GM23338 (cell line): ENCODE measurements at regions not wholly inside any gene's neighbourhood (a gene's known extent, or its start where the extent isn't known, plus 50 kb on each side); places are given as distances from the start of the nearest gene placed in this dataset.

Experiments
- CREB1 ChIP-seq: fragments of 250-450 bp; sonication (Bioruptor Pico); IDR thresholded peaks from 2 replicates; pipeline ENCODE4 v1.5.0; 2020; ENCODE audit warnings: low read depth, mild to moderate bottlenecking, moderate library complexity
- EZH2 ChIP-seq: fragments of 200-600 bp; sonication (generic); IDR thresholded peaks from one replicate; pipeline ENCODE4 v1.8.0; 2017; ENCODE audit warnings: antibody characterized with exemption, mild to moderate bottlenecking, low read depth; ENCODE audit not compliant: unreplicated experiment
- EZH2phosphoT487 ChIP-seq: fragments of 200-600 bp; sonication (generic); IDR thresholded peaks from one replicate; pipeline ENCODE4 v1.8.1; 2018; ENCODE audit warnings: antibody characterized with exemption; ENCODE audit not compliant: unreplicated experiment
- JUNB ChIP-seq: IDR thresholded peaks from one replicate; pipeline ENCODE4 v1.6.1; 2016; ENCODE audit warnings: antibody characterized with exemption; ENCODE audit not compliant: unreplicated experiment
- NANOG ChIP-seq: IDR thresholded peaks from 2 replicates; pipeline ENCODE4 v1.6.1; 2016; ENCODE audit warnings: antibody characterized with exemption, borderline replicate concordance
- POLR2AphosphoS5 ChIP-seq: IDR thresholded peaks from 2 replicates; pipeline ENCODE4 v1.6.1; 2016; ENCODE audit warnings: antibody characterized with exemption, low read depth
- STAT1 ChIP-seq: IDR thresholded peaks from one replicate; pipeline ENCODE4 v1.6.1; 2016; ENCODE audit warnings: antibody characterized with exemption; ENCODE audit not compliant: unreplicated experiment
- ZNF331 ChIP-seq: fragments of 250-450 bp; sonication (Bioruptor Pico); IDR thresholded peaks from 2 replicates; pipeline ENCODE4 v1.5.0; 2020; ENCODE audit warnings: low read depth, mild to moderate bottlenecking, moderate library complexity
- TF ChIP-seq, protein P1 (sequence below): IDR thresholded peaks from one replicate; pipeline ENCODE4 v1.6.1; 2018; ENCODE audit warnings: antibody characterized with exemption; ENCODE audit not compliant: unreplicated experiment
- TF ChIP-seq, protein P2 (sequence below), 2 experiments: fragments of 200-600 bp in 1 of 2; sonication (generic) in 1 of 2; conservative IDR thresholded peaks; 2 replicates each; pipeline versions ENCODE4 v1.5.1 to v1.6.1; 2016 to 2017; ENCODE audit warnings: antibody characterized with exemption in 2 of 2, low read depth in 2 of 2, mild to moderate bottlenecking in 2 of 2, moderate library complexity in 1 of 2
- TF ChIP-seq, protein P3 (sequence below): fragments of 250-450 bp; sonication (Bioruptor Pico); IDR thresholded peaks from 2 replicates; pipeline ENCODE4 v1.5.0; 2020; ENCODE audit warnings: mild to moderate bottlenecking, moderate library complexity
- TF ChIP-seq, protein P4 (sequence below): IDR thresholded peaks from 2 replicates; pipeline ENCODE4 v1.6.1; 2016; ENCODE audit warnings: antibody characterized with exemption

DNA sequence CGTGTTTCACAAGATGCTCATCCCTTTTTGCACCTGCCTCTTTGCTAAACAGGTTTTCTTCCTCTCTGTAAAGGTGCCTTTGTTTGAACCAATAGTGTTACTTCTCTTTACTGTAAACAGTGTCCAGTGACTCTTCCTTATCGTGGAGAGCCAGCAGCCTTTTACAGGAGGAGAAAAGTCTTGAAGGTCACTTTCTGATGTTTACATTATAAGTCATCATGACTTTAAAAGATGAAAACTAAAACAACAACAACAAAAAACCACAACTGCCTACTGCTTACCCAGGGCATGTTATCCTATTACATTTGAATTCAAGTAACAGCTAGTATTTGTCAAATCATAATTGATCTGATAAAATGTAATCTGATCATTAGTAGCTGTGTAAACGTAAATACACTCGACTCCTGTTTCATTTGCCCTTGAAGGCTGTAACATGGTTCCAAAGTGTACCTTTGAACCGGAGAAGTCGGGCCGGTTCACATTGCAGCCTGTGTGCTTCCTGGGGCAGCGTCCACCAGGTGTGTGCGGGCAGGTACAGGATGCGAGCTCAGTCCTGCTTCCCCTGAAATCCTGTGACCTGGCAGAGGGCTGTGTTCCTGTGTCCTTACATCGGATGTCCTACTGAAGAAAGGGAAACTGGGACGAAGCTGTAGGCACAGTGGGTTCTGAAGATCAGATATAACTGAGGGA is 118.1 kb downstream of the C9orf152 start:
- TF ChIP-seq, protein P1, sequence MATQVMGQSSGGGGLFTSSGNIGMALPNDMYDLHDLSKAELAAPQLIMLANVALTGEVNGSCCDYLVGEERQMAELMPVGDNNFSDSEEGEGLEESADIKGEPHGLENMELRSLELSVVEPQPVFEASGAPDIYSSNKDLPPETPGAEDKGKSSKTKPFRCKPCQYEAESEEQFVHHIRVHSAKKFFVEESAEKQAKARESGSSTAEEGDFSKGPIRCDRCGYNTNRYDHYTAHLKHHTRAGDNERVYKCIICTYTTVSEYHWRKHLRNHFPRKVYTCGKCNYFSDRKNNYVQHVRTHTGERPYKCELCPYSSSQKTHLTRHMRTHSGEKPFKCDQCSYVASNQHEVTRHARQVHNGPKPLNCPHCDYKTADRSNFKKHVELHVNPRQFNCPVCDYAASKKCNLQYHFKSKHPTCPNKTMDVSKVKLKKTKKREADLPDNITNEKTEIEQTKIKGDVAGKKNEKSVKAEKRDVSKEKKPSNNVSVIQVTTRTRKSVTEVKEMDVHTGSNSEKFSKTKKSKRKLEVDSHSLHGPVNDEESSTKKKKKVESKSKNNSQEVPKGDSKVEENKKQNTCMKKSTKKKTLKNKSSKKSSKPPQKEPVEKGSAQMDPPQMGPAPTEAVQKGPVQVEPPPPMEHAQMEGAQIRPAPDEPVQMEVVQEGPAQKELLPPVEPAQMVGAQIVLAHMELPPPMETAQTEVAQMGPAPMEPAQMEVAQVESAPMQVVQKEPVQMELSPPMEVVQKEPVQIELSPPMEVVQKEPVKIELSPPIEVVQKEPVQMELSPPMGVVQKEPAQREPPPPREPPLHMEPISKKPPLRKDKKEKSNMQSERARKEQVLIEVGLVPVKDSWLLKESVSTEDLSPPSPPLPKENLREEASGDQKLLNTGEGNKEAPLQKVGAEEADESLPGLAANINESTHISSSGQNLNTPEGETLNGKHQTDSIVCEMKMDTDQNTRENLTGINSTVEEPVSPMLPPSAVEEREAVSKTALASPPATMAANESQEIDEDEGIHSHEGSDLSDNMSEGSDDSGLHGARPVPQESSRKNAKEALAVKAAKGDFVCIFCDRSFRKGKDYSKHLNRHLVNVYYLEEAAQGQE, result no peak
- TF ChIP-seq, protein P2, sequence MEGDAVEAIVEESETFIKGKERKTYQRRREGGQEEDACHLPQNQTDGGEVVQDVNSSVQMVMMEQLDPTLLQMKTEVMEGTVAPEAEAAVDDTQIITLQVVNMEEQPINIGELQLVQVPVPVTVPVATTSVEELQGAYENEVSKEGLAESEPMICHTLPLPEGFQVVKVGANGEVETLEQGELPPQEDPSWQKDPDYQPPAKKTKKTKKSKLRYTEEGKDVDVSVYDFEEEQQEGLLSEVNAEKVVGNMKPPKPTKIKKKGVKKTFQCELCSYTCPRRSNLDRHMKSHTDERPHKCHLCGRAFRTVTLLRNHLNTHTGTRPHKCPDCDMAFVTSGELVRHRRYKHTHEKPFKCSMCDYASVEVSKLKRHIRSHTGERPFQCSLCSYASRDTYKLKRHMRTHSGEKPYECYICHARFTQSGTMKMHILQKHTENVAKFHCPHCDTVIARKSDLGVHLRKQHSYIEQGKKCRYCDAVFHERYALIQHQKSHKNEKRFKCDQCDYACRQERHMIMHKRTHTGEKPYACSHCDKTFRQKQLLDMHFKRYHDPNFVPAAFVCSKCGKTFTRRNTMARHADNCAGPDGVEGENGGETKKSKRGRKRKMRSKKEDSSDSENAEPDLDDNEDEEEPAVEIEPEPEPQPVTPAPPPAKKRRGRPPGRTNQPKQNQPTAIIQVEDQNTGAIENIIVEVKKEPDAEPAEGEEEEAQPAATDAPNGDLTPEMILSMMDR (conservative IDR thresholded peaks at IDR 0.05; ENCODE audit: low read depth in 2 of 2), result no peak
- TF ChIP-seq NANOG, result no peak
- TF ChIP-seq, protein P3, sequence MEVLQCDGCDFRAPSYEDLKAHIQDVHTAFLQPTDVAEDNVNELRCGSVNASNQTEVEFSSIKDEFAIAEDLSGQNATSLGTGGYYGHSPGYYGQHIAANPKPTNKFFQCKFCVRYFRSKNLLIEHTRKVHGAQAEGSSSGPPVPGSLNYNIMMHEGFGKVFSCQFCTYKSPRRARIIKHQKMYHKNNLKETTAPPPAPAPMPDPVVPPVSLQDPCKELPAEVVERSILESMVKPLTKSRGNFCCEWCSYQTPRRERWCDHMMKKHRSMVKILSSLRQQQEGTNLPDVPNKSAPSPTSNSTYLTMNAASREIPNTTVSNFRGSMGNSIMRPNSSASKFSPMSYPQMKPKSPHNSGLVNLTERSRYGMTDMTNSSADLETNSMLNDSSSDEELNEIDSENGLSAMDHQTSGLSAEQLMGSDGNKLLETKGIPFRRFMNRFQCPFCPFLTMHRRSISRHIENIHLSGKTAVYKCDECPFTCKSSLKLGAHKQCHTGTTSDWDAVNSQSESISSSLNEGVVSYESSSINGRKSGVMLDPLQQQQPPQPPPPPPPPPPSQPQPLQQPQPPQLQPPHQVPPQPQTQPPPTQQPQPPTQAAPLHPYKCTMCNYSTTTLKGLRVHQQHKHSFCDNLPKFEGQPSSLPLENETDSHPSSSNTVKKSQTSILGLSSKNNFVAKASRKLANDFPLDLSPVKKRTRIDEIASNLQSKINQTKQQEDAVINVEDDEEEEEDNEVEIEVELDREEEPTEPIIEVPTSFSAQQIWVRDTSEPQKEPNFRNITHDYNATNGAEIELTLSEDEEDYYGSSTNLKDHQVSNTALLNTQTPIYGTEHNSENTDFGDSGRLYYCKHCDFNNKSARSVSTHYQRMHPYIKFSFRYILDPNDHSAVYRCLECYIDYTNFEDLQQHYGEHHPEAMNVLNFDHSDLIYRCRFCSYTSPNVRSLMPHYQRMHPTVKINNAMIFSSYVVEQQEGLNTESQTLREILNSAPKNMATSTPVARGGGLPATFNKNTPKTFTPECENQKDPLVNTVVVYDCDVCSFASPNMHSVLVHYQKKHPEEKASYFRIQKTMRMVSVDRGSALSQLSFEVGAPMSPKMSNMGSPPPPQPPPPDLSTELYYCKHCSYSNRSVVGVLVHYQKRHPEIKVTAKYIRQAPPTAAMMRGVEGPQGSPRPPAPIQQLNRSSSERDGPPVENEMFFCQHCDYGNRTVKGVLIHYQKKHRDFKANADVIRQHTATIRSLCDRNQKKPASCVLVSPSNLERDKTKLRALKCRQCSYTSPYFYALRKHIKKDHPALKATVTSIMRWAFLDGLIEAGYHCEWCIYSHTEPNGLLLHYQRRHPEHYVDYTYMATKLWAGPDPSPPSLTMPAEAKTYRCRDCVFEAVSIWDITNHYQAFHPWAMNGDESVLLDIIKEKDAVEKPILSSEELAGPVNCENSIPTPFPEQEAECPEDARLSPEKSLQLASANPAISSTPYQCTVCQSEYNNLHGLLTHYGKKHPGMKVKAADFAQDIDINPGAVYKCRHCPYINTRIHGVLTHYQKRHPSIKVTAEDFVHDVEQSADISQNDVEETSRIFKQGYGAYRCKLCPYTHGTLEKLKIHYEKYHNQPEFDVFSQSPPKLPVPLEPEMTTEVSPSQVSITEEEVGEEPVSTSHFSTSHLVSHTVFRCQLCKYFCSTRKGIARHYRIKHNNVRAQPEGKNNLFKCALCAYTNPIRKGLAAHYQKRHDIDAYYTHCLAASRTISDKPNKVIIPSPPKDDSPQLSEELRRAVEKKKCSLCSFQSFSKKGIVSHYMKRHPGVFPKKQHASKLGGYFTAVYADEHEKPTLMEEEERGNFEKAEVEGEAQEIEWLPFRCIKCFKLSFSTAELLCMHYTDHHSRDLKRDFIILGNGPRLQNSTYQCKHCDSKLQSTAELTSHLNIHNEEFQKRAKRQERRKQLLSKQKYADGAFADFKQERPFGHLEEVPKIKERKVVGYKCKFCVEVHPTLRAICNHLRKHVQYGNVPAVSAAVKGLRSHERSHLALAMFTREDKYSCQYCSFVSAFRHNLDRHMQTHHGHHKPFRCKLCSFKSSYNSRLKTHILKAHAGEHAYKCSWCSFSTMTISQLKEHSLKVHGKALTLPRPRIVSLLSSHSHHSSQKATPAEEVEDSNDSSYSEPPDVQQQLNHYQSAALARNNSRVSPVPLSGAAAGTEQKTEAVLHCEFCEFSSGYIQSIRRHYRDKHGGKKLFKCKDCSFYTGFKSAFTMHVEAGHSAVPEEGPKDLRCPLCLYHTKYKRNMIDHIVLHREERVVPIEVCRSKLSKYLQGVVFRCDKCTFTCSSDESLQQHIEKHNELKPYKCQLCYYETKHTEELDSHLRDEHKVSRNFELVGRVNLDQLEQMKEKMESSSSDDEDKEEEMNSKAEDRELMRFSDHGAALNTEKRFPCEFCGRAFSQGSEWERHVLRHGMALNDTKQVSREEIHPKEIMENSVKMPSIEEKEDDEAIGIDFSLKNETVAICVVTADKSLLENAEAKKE (CRISPR knock-in tag), result no peak
- TF ChIP-seq EZH2, result no peak
- no peak for TF ChIP-seq POLR2AphosphoS5
- no peak for TF ChIP-seq EZH2phosphoT487
- no peak for TF ChIP-seq JUNB
- TF ChIP-seq, protein P4, sequence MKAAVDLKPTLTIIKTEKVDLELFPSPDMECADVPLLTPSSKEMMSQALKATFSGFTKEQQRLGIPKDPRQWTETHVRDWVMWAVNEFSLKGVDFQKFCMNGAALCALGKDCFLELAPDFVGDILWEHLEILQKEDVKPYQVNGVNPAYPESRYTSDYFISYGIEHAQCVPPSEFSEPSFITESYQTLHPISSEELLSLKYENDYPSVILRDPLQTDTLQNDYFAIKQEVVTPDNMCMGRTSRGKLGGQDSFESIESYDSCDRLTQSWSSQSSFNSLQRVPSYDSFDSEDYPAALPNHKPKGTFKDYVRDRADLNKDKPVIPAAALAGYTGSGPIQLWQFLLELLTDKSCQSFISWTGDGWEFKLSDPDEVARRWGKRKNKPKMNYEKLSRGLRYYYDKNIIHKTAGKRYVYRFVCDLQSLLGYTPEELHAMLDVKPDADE, result no peak
- TF ChIP-seq CREB1 (CRISPR knock-in tag), result no peak
- no peak for TF ChIP-seq ZNF331 (CRISPR knock-in tag)
- no peak for TF ChIP-seq STAT1
